Tibial artery (tissue), 4 donors: ENCODE measurements at regions not wholly inside any gene's neighbourhood (a gene's known extent, or its start where the extent isn't known, plus 50 kb on each side); places are given as distances from the start of the nearest gene placed in this dataset.

Experiments
- DNase-seq, 2 donors: peaks; one replicate each; pipeline ENCODE4 v3.0.0-alpha.2; 2019
- H3K27ac ChIP-seq, 2 donors: fragments of 200-600 bp; sonication (generic) in 1 of 2; 1 replicate in 1 of 2; 2 replicates in 1 of 2; pipeline ENCODE4 v1.5.1; 2018 to 2019; ENCODE audit warnings: mild to moderate bottlenecking in 1 of 2
- H3K27me3 ChIP-seq, 2 donors: fragments of 200-600 bp; sonication (generic) in 1 of 2; one replicate each; pipeline versions ENCODE4 v1.5.1 to v1.6.0; 2016 to 2019
- H3K36me3 ChIP-seq, 3 donors: fragments of 200-600 bp; sonication (generic) in 2 of 3; one replicate each; pipeline ENCODE4 v1.5.1; 2016 to 2019; ENCODE audit warnings: mild to moderate bottlenecking in 2 of 3
- H3K4me1 ChIP-seq, 4 donors: fragments of 200-600 bp; sonication (generic) in 2 of 4; 1 replicate in 3 of 4; 2 replicates in 1 of 4; pipeline ENCODE4 v1.5.1; 2016 to 2019
- H3K4me3 ChIP-seq, 2 donors: fragments of 200-600 bp; sonication (generic) in 1 of 2; 1 replicate in 1 of 2; 2 replicates in 1 of 2; pipeline ENCODE4 v1.5.1; 2018 to 2019; ENCODE audit warnings: mild to moderate bottlenecking in 2 of 2
- H3K9me3 ChIP-seq, 3 donors: fragments of 200-600 bp; sonication (generic) in 1 of 3; one replicate each; pipeline ENCODE4 v1.5.1; 2016 to 2019
- CTCF ChIP-seq, 2 experiments: fragments of 200-600 bp in 1 of 2; fragments of 450-650 bp in 1 of 2; IDR thresholded peaks; one replicate each; pipeline ENCODE4 v1.5.1; 2017 to 2019; ENCODE audit warnings: antibody characterized with exemption in 2 of 2, mild to moderate bottlenecking in 1 of 2, moderate library complexity in 1 of 2
- intact Hi-C: fragments of 100-400 bp; cut with DNase I; formaldehyde crosslinking; loops from one replicate; pipeline ENCODE4 v1.15.0; 2023; ENCODE audit warnings: low total_unique reads

- TF ChIP-seq CTCF (IDR thresholded peaks at IDR 0.05), result no peak
- intact Hi-C loops, result no loop called here
- Histone ChIP-seq H3K9me3 (no peaks in the 10 kb centered on the region), H3K4me3 (no peak overlapping the region), H3K4me1 (peaks cover 0 to 6% (median 0%) of the 10 kb centered on the region in 4 donors), H3K27me3 (no peaks in the 10 kb centered on the region), H3K27ac (no peak overlapping the region), H3K36me3 (no peaks in the 10 kb centered on the region)
- no peak for DNase-seq
Measured at GRCh38 chr6:134449781-134450180, 131.9 kb upstream of the SGK1 start.

- H3K4me1 ChIP-seq, result peaks cover 0 to 6% (median 0%) of the 10 kb centered on the region in 4 donors
- H3K27me3 ChIP-seq, result no peaks in the 10 kb centered on the region
- H3K27ac ChIP-seq, result no peak overlapping the region
- no peak for TF ChIP-seq CTCF (IDR thresholded peaks at IDR 0.05)
- H3K4me3 ChIP-seq, result no peak overlapping the region
- no peak for DNase-seq
- intact Hi-C loops, result no loop called here
- no peaks in the 10 kb centered on the region for H3K36me3 ChIP-seq
- no peaks in the 10 kb centered on the region for H3K9me3 ChIP-seq
Measured at GRCh38 chr6:134449004-134449403, 131.1 kb upstream of the SGK1 start.

- Histone ChIP-seq H3K36me3 (no peaks in the 10 kb centered on the region), H3K4me1 (peaks cover 0 to 6% (median 0%) of the 10 kb centered on the region in 4 donors), H3K27ac (no peak overlapping the region), H3K4me3 (no peak overlapping the region), H3K27me3 (no peaks in the 10 kb centered on the region), H3K9me3 (no peaks in the 10 kb centered on the region)
- intact Hi-C loops, result no loop called here
- no peak for TF ChIP-seq CTCF (IDR thresholded peaks at IDR 0.05)
- DNase-seq, result no peak
Measured at GRCh38 chr6:134447883-134448387, 130.0 kb upstream of the SGK1 start.

GRCh38 chr6:134447423-134447822 lies 129.5 kb upstream of the SGK1 start:
- Histone ChIP-seq H3K4me3 (no peak overlapping the region), H3K9me3 (no peaks in the 10 kb centered on the region), H3K27ac (no peak overlapping the region), H3K36me3 (no peaks in the 10 kb centered on the region), H3K4me1 (peaks cover 0 to 6% (median 0%) of the 10 kb centered on the region in 4 donors), H3K27me3 (no peaks in the 10 kb centered on the region)
- no peak for DNase-seq
- no peak for TF ChIP-seq CTCF (IDR thresholded peaks at IDR 0.05)
- intact Hi-C loops, result no loop called here

GRCh38 chr6:134446896-134447295 lies 129.0 kb upstream of the SGK1 start:
- TF ChIP-seq CTCF (IDR thresholded peaks at IDR 0.05), result no peak
- DNase-seq, result no peak
- H3K27me3 ChIP-seq, result no peaks in the 10 kb centered on the region
- no peaks in the 10 kb centered on the region for H3K36me3 ChIP-seq
- H3K4me3 ChIP-seq, result no peak overlapping the region
- no peak overlapping the region for H3K27ac ChIP-seq
- peaks cover 0 to 6% (median 0%) of the 10 kb centered on the region in 4 donors for H3K4me1 ChIP-seq
- intact Hi-C loops, result no loop called here
- H3K9me3 ChIP-seq, result no peaks in the 10 kb centered on the region
